Upper lobe of left lung (tissue), 4 donors: ENCODE measurements at regions not wholly inside any gene's neighbourhood (a gene's known extent, or its start where the extent isn't known, plus 50 kb on each side); places are given as distances from the start of the nearest gene placed in this dataset.

Experiments used
- CTCF ChIP-seq, 6 experiments: fragments of 450-650 bp in 4 of 6; fragments of 200-600 bp in 2 of 6; sonication (generic) in 2 of 6; IDR thresholded peaks; one replicate each; pipeline ENCODE4 v1.5.1; 2016 to 2019; ENCODE audit warnings: antibody characterized with exemption in 6 of 6
- EP300 ChIP-seq, 4 donors: sonication (generic); formaldehyde crosslinking; IDR thresholded peaks; one replicate each; pipeline ENCODE4 v1.5.1; 2017; ENCODE audit warnings: antibody characterized with exemption in 4 of 4, control low read depth in 2 of 4
- POLR2A ChIP-seq, 4 donors: fragments of 450-650 bp; IDR thresholded peaks; one replicate each; pipeline ENCODE4 v1.5.1; 2016 to 2017; ENCODE audit warnings: antibody characterized with exemption in 4 of 4, mild to moderate bottlenecking in 2 of 4
- POLR2AphosphoS5 ChIP-seq, 2 donors: sonication (generic); formaldehyde crosslinking; IDR thresholded peaks; one replicate each; pipeline ENCODE4 v1.5.1; 2017; ENCODE audit warnings: antibody characterized with exemption in 2 of 2

- no peak for TF ChIP-seq POLR2A (IDR thresholded peaks at IDR 0.05)
- no peak for TF ChIP-seq CTCF (IDR thresholded peaks at IDR 0.05)
- no peak for TF ChIP-seq POLR2AphosphoS5 (IDR thresholded peaks at IDR 0.05)
- no peak for TF ChIP-seq EP300 (IDR thresholded peaks at IDR 0.05)
These were observed 154.8 kb downstream of the PTCSC3 start for GRCh38 chr14:36021591-36022320.
